ENCODE measurements at regions not wholly inside any gene's neighbourhood (a gene's known extent, or its start where the extent isn't known, plus 50 kb on each side); places are given as distances from the start of the nearest gene placed in this dataset.

DNA sequence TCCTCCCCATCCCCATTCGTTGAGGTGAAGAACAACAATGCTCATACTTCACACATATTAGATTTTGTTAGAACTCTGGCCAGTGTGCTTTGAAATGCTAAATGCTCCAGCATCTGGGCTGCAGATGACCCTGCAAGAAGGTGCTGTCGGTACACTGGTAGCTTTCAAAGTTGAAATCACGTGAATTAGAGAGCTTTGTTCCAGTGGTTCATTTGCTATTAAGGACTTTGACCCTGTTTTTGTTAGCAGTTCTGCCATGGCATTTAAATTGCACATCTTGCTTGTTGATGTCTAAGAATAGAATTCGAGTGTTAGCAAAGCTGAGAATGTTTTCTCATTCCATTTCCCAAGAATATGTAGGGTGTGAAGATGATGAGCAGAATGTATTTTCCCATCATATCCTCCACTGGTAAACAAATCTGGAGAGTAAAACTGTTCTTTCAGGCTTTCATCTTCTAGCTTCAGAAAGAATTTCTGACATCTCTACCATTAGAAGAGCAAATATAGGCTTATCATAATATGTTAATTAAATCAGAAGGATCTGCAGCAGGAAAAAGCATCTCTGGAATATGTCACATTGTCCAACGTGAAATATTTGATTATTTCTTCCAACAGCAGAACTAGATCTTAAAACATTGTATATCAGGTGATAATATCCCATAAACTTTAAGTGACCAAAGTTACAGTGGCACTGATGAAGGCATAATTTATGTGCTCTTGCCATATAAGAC, 98.8 kb upstream of the PDE3A start:
- Mint-ChIP-seq H3K36me3 (no peaks in the 10 kb centered on the region), H3K27ac (no peak overlapping the region), H3K4me3 (no peak overlapping the region), H3K27me3 (no peaks in the 10 kb centered on the region), H3K4me1 (no peaks in the 10 kb centered on the region), H3K9me3 (peaks cover 0 to 6% of the 10 kb centered on the region in 2 donors)
- ATAC-seq (replicated peaks) (no peak), DNase-seq (no peak)

DNA sequence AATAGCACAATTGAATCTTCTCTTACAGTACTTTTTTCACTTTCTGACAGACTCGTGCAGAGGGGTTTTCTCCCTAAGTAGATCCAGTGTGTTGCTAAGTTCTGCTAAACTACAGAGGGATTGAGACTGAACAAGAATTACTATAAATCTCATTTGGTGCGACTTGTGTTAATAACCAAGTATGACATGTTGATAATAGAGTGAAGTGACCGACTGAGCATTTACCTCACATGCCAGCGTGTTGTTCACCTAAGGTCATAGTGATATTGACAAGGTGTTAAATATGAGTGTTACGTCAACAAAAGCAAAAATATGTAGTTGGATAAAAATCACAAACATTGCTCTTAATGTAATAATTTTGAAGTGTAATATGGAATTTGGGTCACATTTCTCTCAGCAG, 97.8 kb upstream of the PDE3A start:
- no peaks in the 10 kb centered on the region for H3K4me1 Mint-ChIP-seq
- peaks cover 0 to 2% of the 10 kb centered on the region in 2 donors for H3K9me3 Mint-ChIP-seq
- H3K27ac Mint-ChIP-seq = no peak overlapping the region
- no peak for DNase-seq
- no peak for ATAC-seq (replicated peaks)
- no peaks in the 10 kb centered on the region for H3K36me3 Mint-ChIP-seq
- no peak overlapping the region for H3K4me3 Mint-ChIP-seq
- no peaks in the 10 kb centered on the region for H3K27me3 Mint-ChIP-seq

DNA sequence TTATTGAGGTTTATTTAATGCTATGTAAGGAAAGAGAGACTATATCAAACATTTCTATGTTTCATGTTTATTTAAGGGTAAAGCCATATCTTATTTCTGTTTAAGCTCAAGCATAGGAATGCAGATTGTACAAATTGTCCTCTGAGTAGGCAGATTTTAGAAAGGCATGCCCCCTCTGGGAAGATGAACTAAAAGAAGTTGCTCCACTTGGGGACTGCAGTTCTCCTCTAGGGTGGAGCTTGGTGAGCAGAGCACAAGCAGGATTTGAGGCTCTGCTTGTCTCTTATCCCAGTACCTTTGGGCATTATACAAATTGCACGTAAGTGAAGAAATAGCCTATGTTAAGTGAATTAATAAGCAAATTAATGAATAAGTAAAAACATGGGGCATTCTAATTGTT, 96.2 kb upstream of the PDE3A start:
- DNase-seq (no peak), ATAC-seq (replicated peaks) (no peak)
- Mint-ChIP-seq H3K27me3 (no peaks in the 10 kb centered on the region), H3K9me3 (peaks cover 0 to 2% of the 10 kb centered on the region in 2 donors), H3K36me3 (no peaks in the 10 kb centered on the region), H3K4me3 (no peak overlapping the region), H3K27ac (no peak overlapping the region), H3K4me1 (no peaks in the 10 kb centered on the region)

DNA sequence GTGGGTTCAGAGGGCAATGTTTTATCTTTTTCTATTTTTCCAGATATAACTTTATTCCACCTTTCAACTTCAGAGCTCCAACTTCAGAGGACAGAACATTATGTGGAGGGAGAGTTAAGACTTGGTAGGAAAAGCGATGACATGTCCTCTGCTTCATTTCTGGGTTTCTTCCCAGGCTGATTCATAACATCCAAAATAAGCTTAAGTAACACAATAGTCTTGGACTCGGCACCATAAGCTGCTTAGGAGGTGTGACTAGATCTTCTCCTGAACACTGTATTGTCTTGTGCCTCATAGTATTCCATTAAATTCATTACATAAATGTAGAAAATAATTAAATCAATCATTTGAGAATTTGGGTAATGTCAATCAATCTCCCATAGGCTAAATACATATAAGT, 95.5 kb upstream of the PDE3A start:
- H3K27me3 Mint-ChIP-seq = no peaks in the 10 kb centered on the region

DNA sequence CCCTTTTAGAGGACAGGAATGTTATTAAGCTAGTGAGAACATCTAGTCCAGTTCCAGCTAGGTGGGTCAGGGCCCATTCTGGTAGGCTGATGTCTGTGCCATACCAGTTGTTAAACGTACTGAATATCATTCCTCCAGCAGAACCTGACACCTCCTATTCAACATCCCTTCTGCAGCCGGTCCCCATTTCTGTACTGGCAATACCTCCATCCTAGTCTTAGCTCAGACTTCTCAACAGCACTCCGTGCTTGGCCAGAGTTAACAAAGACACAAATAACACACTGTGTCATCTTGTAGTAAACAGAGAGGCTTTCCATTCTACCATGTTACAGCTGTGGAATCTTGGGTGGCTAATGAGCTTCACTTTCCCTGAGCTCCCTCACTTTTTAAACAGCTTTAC, 94.3 kb upstream of the PDE3A start:
- Mint-ChIP-seq H3K4me3 (no peak overlapping the region), H3K36me3 (no peaks in the 10 kb centered on the region), H3K27ac (no peak overlapping the region), H3K9me3 (peaks cover 0 to 2% of the 10 kb centered on the region in 2 donors), H3K4me1 (no peaks in the 10 kb centered on the region), H3K27me3 (no peaks in the 10 kb centered on the region)
- ATAC-seq (replicated peaks) (no peak), DNase-seq (no peak)

More for the DNA sequence above, 95.5 kb upstream of the PDE3A start:
- peaks cover 0 to 2% of the 10 kb centered on the region in 2 donors for H3K9me3 Mint-ChIP-seq
- no peaks in the 10 kb centered on the region for H3K4me1 Mint-ChIP-seq
- no peak for DNase-seq
- no peak for ATAC-seq (replicated peaks)
- no peaks in the 10 kb centered on the region for H3K36me3 Mint-ChIP-seq
- no peak overlapping the region for H3K27ac Mint-ChIP-seq
- H3K4me3 Mint-ChIP-seq = no peak overlapping the region

DNA sequence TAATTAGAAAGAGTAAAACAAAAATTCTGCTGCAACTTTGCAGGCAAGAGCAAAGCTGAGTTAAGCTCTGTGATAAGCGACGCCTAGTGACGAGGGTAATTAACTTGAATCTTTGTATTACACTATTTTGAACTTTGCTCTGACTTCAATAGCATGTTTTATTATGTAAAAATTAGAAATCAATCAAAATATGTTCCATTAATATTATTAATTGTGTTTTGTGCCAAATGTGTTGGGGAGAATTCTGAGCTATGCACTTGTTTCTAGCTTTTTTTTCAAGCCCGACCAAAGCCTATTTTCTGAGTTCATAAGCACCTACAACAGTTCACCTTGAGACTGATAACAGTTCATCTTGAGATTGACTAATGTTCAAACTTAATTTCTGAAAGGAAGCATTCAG, 90.1 kb upstream of the PDE3A start:
- no peak for ATAC-seq (replicated peaks)
- DNase-seq = no peak
- Mint-ChIP-seq H3K4me3 (no peak overlapping the region), H3K36me3 (no peaks in the 10 kb centered on the region), H3K27ac (no peak overlapping the region), H3K27me3 (no peaks in the 10 kb centered on the region), H3K9me3 (no peaks in the 10 kb centered on the region), H3K4me1 (no peaks in the 10 kb centered on the region)

DNA sequence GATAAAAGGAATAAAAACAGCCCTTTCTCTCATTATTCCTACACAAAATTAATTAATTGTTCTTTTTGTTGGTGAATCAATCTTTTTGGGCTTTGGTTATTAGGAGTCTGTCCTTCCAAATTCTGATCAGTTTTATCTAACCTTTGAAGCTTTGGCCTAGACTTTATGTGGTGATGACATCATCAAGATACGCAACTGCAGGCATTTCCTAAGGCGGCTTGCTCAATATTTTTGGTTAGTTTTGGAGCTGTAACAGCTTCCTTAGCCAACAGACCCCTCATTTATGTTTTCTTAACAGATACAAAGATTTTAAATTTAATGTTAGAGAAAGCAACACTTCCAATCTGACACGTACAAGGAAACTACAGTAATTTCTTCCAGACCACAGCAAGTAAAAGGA, 87.8 kb upstream of the PDE3A start:
- ATAC-seq (replicated peaks) (no peak), DNase-seq (no peak)
- Mint-ChIP-seq H3K4me3 (no peak overlapping the region), H3K27ac (no peak overlapping the region), H3K36me3 (no peaks in the 10 kb centered on the region), H3K27me3 (no peaks in the 10 kb centered on the region), H3K4me1 (no peaks in the 10 kb centered on the region), H3K9me3 (no peaks in the 10 kb centered on the region)

DNA sequence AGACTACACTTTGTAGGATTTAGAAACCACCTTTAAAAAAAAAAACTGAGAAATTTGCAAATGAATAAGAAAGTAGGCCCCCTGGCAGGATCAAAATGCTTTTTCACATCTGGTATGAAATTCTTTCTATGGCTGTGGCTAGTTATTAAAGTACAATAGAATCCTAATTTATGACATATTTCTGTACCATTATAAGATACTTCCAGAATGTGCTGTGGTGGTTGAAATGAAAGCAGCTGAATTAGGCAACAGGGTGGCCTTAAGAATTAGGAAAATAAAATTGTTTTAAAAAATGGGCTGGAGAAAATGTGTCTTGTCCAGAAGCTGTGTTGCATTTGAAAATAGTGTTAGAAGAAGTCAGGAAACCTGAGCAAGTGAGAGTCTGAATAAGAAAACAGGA, 85.9 kb upstream of the PDE3A start:
- DNase-seq (no peak), ATAC-seq (replicated peaks) (no peak)
- H3K36me3 Mint-ChIP-seq = no peaks in the 10 kb centered on the region
- H3K4me3 Mint-ChIP-seq = no peak overlapping the region
- no peak overlapping the region for H3K27ac Mint-ChIP-seq
- no peaks in the 10 kb centered on the region for H3K4me1 Mint-ChIP-seq
- no peaks in the 10 kb centered on the region for H3K9me3 Mint-ChIP-seq
- no peaks in the 10 kb centered on the region for H3K27me3 Mint-ChIP-seq

DNA sequence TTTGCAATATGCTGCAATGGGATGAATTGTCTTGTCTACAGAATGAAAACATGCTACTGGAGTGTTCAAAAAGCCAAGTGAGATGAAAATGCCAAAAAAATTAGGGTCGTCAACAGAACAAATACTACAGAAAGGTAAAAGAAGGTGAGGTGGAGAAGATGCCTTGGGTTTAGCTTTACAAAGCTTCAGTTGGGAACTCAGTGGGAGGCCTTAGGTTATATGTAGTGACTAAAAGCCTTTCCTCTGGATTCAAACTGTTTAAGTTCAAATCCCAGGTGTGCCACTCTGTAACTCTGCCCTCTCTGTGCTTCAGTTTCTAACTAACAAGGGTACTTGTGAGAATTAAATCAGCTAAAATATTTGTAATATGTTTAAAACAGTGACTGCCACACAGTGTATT, 84.9 kb upstream of the PDE3A start:
- Mint-ChIP-seq H3K36me3 (no peaks in the 10 kb centered on the region), H3K4me3 (no peak overlapping the region), H3K9me3 (peaks cover 0 to 3% of the 10 kb centered on the region in 2 donors), H3K4me1 (no peaks in the 10 kb centered on the region), H3K27me3 (no peaks in the 10 kb centered on the region), H3K27ac (no peak overlapping the region)
- DNase-seq = no peak
- ATAC-seq (replicated peaks) = no peak

DNA sequence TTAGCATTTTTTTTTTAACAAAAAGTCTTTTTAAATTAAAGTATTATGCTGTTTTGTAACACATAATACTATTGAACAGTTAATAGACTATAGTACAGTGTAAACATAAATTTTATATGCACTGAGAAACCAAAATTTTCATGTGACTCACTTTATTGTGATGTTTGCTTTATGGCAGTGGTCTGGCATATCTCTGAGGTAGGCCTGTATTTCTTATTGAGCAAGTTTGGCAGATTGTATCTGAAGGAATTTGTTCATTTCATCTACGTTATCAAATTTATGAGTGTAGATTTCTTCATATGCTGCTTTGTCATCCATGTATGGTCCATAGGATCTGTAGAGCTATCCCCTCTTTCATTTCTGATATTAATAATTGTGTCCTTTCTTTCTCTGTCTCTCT, 78.8 kb upstream of the PDE3A start:
- no peak overlapping the region for H3K4me3 Mint-ChIP-seq
- ATAC-seq (replicated peaks) (no peak), DNase-seq (no peak)
- H3K4me1 Mint-ChIP-seq = no peaks in the 10 kb centered on the region
- H3K36me3 Mint-ChIP-seq = no peaks in the 10 kb centered on the region
- no peaks in the 10 kb centered on the region for H3K27me3 Mint-ChIP-seq
- H3K9me3 Mint-ChIP-seq = peaks cover 5 to 8% of the 10 kb centered on the region in 2 donors
- no peak overlapping the region for H3K27ac Mint-ChIP-seq

DNA sequence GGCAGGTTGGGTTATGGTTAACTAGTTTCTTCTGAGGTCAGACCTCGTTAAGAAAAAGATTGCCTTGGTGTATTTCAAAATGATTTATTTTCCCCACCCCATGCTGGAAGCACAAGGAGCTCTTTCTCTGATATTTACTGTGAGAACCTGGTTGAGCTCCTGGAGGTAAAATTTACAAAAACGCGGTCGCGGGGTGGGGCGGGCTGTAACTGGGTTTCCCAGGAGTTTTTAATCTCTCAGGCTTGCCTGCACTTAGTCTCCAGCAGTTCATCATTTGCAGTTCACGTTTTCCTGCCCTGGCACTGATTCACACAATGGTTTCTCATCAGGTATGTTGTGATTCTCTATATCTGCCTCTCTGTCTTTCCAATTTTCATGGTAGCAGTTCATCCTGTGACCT, 67.9 kb upstream of the PDE3A start:
- ATAC-seq (replicated peaks) = no peak
- DNase-seq = no peak
- Mint-ChIP-seq H3K4me3 (no peak overlapping the region), H3K4me1 (no peaks in the 10 kb centered on the region), H3K27me3 (no peaks in the 10 kb centered on the region), H3K36me3 (no peaks in the 10 kb centered on the region), H3K9me3 (peaks cover 11 to 15% of the 10 kb centered on the region in 2 donors), H3K27ac (no peak overlapping the region)

DNA sequence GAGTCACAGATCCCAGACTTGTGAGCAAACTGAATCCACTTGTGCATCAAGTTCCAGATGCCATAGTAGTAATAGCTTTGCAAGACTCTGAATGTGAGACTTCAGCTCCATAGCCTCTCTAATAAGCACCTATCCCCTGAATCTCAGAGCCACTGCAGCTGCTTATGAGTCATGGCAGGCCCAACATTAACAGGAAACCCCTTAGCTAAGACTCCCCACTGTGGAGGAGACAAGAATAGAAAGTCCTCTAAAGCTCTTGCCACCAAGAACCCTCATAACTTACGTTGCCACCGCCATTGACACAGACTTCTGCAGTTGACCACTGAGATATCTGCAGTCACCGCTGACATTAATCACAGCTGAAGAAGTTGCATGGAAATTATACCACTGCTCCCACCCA, 62.9 kb upstream of the PDE3A start:
- peaks cover 13 to 21% of the 10 kb centered on the region in 2 donors for H3K9me3 Mint-ChIP-seq
- no peaks in the 10 kb centered on the region for H3K36me3 Mint-ChIP-seq
- no peak overlapping the region for H3K4me3 Mint-ChIP-seq
- DNase-seq (no peak), ATAC-seq (replicated peaks) (no peak)
- no peaks in the 10 kb centered on the region for H3K4me1 Mint-ChIP-seq
- H3K27me3 Mint-ChIP-seq = no peaks in the 10 kb centered on the region
- no peak overlapping the region for H3K27ac Mint-ChIP-seq

DNA sequence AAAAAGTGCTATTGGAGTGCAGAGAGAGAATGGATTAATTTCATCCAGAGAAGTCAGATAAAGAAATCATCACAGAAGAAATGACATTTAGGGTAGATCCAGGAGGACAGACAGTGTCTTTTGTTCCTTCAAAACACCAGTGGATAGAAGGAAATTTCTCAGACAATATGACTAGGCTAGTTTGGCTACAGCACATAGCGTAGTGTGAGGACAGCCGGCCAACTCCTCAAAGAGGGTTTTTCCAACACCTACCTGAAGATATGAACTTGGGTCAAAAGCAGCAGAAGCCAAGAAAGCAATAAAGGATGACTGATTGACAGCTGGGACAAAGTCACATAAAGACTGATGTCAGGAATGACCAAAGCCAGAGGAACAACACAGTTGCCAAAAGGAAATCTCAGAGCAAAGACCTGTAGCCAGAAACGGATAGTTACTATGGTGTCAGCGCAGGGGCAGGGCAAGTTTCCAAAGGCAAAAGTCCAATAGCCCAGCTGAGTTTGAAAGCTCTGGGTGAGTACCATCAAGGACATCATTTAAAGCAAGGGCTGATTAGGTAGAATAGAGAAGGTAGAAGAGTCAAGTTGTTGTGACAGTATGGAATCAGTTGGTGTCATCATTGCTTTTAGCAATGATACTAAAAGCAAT, 58.7 kb upstream of the PDE3A start:
- H3K4me3 Mint-ChIP-seq = no peak overlapping the region
- DNase-seq = no peak
- H3K36me3 Mint-ChIP-seq = no peaks in the 10 kb centered on the region
- no peak for ATAC-seq (replicated peaks)
- no peaks in the 10 kb centered on the region for H3K27me3 Mint-ChIP-seq
- H3K4me1 Mint-ChIP-seq = no peaks in the 10 kb centered on the region
- no peak overlapping the region for H3K27ac Mint-ChIP-seq
- H3K9me3 Mint-ChIP-seq = peaks cover 13 to 21% of the 10 kb centered on the region in 2 donors

DNA sequence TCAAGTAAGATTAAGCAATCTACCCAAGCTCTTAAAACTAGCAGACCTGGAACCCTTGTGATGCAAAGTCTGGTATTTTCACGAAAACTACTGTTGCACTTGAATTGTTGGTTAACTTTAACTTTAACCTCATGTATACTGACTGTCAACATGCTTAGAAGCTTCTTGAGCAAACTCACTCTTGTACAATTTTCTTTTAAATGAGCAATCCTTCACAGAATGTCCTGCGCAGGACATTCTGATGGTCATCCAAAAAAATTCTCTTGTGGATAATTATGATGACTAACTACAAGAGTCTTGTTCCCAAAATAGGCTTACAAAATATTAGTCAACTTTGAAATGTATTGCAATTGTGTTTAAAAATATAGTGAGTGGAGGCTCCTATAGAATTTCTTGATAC, 54.0 kb upstream of the PDE3A start:
- H3K27me3 Mint-ChIP-seq = no peaks in the 10 kb centered on the region
- no peaks in the 10 kb centered on the region for H3K4me1 Mint-ChIP-seq
- ATAC-seq (replicated peaks) (no peak), DNase-seq (no peak)
- no peaks in the 10 kb centered on the region for H3K36me3 Mint-ChIP-seq
- no peak overlapping the region for H3K4me3 Mint-ChIP-seq
- no peak overlapping the region for H3K27ac Mint-ChIP-seq
- peaks cover 0 to 4% of the 10 kb centered on the region in 2 donors for H3K9me3 Mint-ChIP-seq

DNA sequence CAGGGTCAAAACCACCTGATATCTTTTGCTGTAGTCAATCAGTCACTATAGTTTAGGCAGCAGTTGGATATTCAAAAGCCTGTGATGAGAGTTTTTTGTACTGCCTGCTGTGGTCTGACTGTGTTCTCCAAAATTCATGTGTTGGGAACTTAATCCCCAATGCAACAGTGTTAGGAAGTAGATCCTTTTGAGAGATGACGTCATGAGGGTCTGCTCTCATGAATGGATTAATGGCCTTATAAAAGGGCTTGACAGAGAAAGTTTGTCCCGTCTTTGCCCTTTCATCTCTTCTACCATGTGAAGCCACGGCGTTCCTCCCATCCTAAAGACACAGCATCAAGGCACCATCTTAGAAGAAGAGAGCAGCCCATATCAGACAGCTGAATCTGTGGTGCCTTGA, 50.8 kb upstream of the PDE3A start:
- no peaks in the 10 kb centered on the region for H3K9me3 Mint-ChIP-seq
- H3K4me3 Mint-ChIP-seq = no peak overlapping the region
- no peak overlapping the region for H3K27ac Mint-ChIP-seq
- no peak for ATAC-seq (replicated peaks)
- no peaks in the 10 kb centered on the region for H3K4me1 Mint-ChIP-seq
- DNase-seq = no peak
- no peaks in the 10 kb centered on the region for H3K36me3 Mint-ChIP-seq
- no peaks in the 10 kb centered on the region for H3K27me3 Mint-ChIP-seq

Data from stimulated activated naive B cell treated with anti-CD40 and anti-IgM and Interleukin-4, amounts not matched to agents 10 μg/mL and 1 μg/mL and 100 μg/mL, for 72 hours (primary cell).